Erythroblast (primary cell): ENCODE measurements at regions not wholly inside any gene's neighbourhood (a gene's known extent, or its start where the extent isn't known, plus 50 kb on each side); places are given as distances from the start of the nearest gene placed in this dataset.

Experiments used
- GATA1 ChIP-seq: IDR thresholded peaks from 2 replicates; pipeline ENCODE4 v1.6.1; 2011; ENCODE audit warnings: low read depth, mild to moderate bottlenecking, control low read depth, low read length, moderate library complexity
- POLR2A ChIP-seq: IDR thresholded peaks from 2 replicates; pipeline ENCODE4 v1.6.1; 2011; ENCODE audit warnings: mild to moderate bottlenecking, low read length

GRCh38 chr11:95415837-95416304 lies 184.9 kb upstream of the SESN3 start:
- TF ChIP-seq POLR2A (no peak), GATA1 (no peak)
